ENCODE measurements at regions not wholly inside any gene's neighbourhood (a gene's known extent, or its start where the extent isn't known, plus 50 kb on each side); places are given as distances from the start of the nearest gene placed in this dataset.

GRCh38 chr18:56252456-56252855 lies 385.9 kb downstream of the TXNL1 start:
- ChIA-PET CTCF (interaction anchor here (0.6 to 0.7 kb wide), 2 partner anchors 38 to 662 kb away, joined by 6 to 9 read pairs; no protein-coding TSS in a partner anchor), POLR2A (no interaction called here)
- no peaks in the 10 kb centered on the region for H3K9me3 ChIP-seq (ENCODE audit: control insufficient read depth, insufficient read depth, low read depth, low read length)
- no peaks in the 10 kb centered on the region for H3K4me1 ChIP-seq (ENCODE audit: control insufficient read depth, insufficient read depth, low read length)
- no peak for TF ChIP-seq ZNF600 (tag by site-specific recombination; IDR thresholded peaks at IDR 0.05)
- TF ChIP-seq, protein P1, sequence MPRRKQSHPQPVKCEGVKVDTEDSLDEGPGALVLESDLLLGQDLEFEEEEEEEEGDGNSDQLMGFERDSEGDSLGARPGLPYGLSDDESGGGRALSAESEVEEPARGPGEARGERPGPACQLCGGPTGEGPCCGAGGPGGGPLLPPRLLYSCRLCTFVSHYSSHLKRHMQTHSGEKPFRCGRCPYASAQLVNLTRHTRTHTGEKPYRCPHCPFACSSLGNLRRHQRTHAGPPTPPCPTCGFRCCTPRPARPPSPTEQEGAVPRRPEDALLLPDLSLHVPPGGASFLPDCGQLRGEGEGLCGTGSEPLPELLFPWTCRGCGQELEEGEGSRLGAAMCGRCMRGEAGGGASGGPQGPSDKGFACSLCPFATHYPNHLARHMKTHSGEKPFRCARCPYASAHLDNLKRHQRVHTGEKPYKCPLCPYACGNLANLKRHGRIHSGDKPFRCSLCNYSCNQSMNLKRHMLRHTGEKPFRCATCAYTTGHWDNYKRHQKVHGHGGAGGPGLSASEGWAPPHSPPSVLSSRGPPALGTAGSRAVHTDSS (tag by site-specific recombination; IDR thresholded peaks at IDR 0.05) = no peak
- no peaks in the 10 kb centered on the region for H3K36me3 ChIP-seq (ENCODE audit: control insufficient read depth in 2 of 2, insufficient read depth in 1 of 2, low read length in 2 of 2)
- H3K27ac ChIP-seq (ENCODE audit: extremely low read depth, low read depth, low read length) = no peak overlapping the region
- H3K4me3 ChIP-seq (ENCODE audit: low read depth, low read length) = no peak overlapping the region

- no peaks in the 10 kb centered on the region for H3K36me3 ChIP-seq (ENCODE audit: control insufficient read depth in 2 of 2, insufficient read depth in 1 of 2, low read length in 2 of 2)
- ChIA-PET CTCF (no interaction called here), POLR2A (no interaction called here)
- no peak overlapping the region for H3K27ac ChIP-seq (ENCODE audit: extremely low read depth, low read depth, low read length)
- TF ChIP-seq GFI1B (tag by site-specific recombination; IDR thresholded peaks at IDR 0.05) (no peak), IKZF3 (tag by site-specific recombination; IDR thresholded peaks at IDR 0.05) (no peak), ZNF629 (tag by site-specific recombination; IDR thresholded peaks at IDR 0.05) (no peak), ZNF76 (tag by site-specific recombination; IDR thresholded peaks at IDR 0.05; ENCODE audit: borderline replicate concordance, low read depth) (no peak), BCL11A (tag by site-specific recombination; IDR thresholded peaks at IDR 0.05; ENCODE audit: low read depth) (no peak), ZBTB26 (tag by site-specific recombination; optimal IDR thresholded peaks at IDR 0.05) (no peak), PRDM1 (tag by site-specific recombination; IDR thresholded peaks at IDR 0.05) (no peak), ZNF211 (tag by site-specific recombination; IDR thresholded peaks at IDR 0.05; ENCODE audit: low read depth) (no peak), SCRT1 (tag by site-specific recombination; IDR thresholded peaks at IDR 0.05; ENCODE audit: borderline replicate concordance) (no peak), ZNF843 (tag by site-specific recombination; IDR thresholded peaks at IDR 0.05) (no peak), ZNF423 (tag by site-specific recombination; IDR thresholded peaks at IDR 0.05) (no peak), ZNF292 (tag by site-specific recombination; IDR thresholded peaks at IDR 0.05; ENCODE audit: borderline replicate concordance, low read depth) (no peak), HOXA7 (CRISPR knock-in tag; IDR thresholded peaks at IDR 0.05; ENCODE audit: borderline replicate concordance) (no peak), ZNF596 (tag by site-specific recombination; IDR thresholded peaks at IDR 0.05) (no peak), ZNF776 (tag by site-specific recombination; IDR thresholded peaks at IDR 0.05; ENCODE audit: borderline replicate concordance) (no peak), ZNF174 (tag by site-specific recombination; IDR thresholded peaks at IDR 0.05) (no peak), KLF1 (tag by site-specific recombination; IDR thresholded peaks at IDR 0.05) (no peak)
- TF ChIP-seq, protein P2, sequence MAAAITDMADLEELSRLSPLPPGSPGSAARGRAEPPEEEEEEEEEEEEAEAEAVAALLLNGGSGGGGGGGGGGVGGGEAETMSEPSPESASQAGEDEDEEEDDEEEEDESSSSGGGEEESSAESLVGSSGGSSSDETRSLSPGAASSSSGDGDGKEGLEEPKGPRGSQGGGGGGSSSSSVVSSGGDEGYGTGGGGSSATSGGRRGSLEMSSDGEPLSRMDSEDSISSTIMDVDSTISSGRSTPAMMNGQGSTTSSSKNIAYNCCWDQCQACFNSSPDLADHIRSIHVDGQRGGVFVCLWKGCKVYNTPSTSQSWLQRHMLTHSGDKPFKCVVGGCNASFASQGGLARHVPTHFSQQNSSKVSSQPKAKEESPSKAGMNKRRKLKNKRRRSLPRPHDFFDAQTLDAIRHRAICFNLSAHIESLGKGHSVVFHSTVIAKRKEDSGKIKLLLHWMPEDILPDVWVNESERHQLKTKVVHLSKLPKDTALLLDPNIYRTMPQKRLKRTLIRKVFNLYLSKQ (tag by site-specific recombination; IDR thresholded peaks at IDR 0.05; ENCODE audit: borderline replicate concordance) = no peak
- 0 out of 2 replicates have a peak, but pooled peaks cover 3% of the 10 kb centered on the region for H3K4me1 ChIP-seq (ENCODE audit: control insufficient read depth, insufficient read depth, low read length)
- no peaks in the 10 kb centered on the region for H3K9me3 ChIP-seq (ENCODE audit: control insufficient read depth, insufficient read depth, low read depth, low read length)
- H3K4me3 ChIP-seq (ENCODE audit: low read depth, low read length) = no peak overlapping the region
These were observed 389.7 kb downstream of the TXNL1 start for GRCh38 chr18:56248610-56249235.
